SK-N-SH treated with all-trans-retinoic acid at 6 μM for 48 hours (cell line): ENCODE measurements at regions not wholly inside any gene's neighbourhood (a gene's known extent, or its start where the extent isn't known, plus 50 kb on each side); places are given as distances from the start of the nearest gene placed in this dataset.

Source experiments
- ATAC-seq: fragments of 200-7000 bp; cut with Tn5 transposase; 3 replicates; pipeline ENCODE4 v1.9.1; 2020; ENCODE audit warnings: mild to moderate bottlenecking, moderate library complexity
- ARNTL ChIP-seq: fragments of 450-650 bp; formaldehyde crosslinking; IDR thresholded peaks from 2 replicates; pipeline ENCODE4 v1.5.0; 2020; ENCODE audit warnings: low read depth, mild to moderate bottlenecking, moderate library complexity, borderline replicate concordance
- BACH2 ChIP-seq: fragments of 250-450 bp; sonication (Bioruptor Pico); IDR thresholded peaks from 2 replicates; pipeline ENCODE4 v1.9.0; 2021; ENCODE audit warnings: mild to moderate bottlenecking, borderline replicate concordance
- CSDC2 ChIP-seq: fragments of 250-450 bp; sonication (Bioruptor Pico); IDR thresholded peaks from 2 replicates; pipeline ENCODE4 v1.5.0; 2020; ENCODE audit warnings: mild to moderate bottlenecking, moderate library complexity
- ESRRG ChIP-seq: fragments of 250-450 bp; sonication (Bioruptor Pico); IDR thresholded peaks from 2 replicates; pipeline ENCODE4 v1.6.1; 2021; ENCODE audit warnings: mild to moderate bottlenecking
- GLIS3 ChIP-seq: fragments of 250-450 bp; sonication (Bioruptor Pico); IDR thresholded peaks from 2 replicates; pipeline ENCODE4 v1.5.0; 2020; ENCODE audit warnings: mild to moderate bottlenecking, moderate library complexity
- ISL1 ChIP-seq: fragments of 250-450 bp; sonication (Bioruptor Pico); IDR thresholded peaks from 2 replicates; pipeline ENCODE4 v2.1.2; 2022; ENCODE audit warnings: mild to moderate bottlenecking, moderate library complexity
- OSR1 ChIP-seq: fragments of 250-450 bp; sonication (Bioruptor Pico); IDR thresholded peaks from 2 replicates; pipeline ENCODE4 v1.8.0; 2022; ENCODE audit warnings: moderate library complexity, mild to moderate bottlenecking, inconsistent platforms
- PPARA ChIP-seq: fragments of 250-450 bp; sonication (Bioruptor Pico); IDR thresholded peaks from 2 replicates; pipeline ENCODE4 v1.5.0; 2020; ENCODE audit warnings: mild to moderate bottlenecking, borderline replicate concordance
- RARB ChIP-seq: fragments of 250-450 bp; sonication (Bioruptor Pico); IDR thresholded peaks from 2 replicates; pipeline ENCODE4 v1.8.0; 2021; ENCODE audit warnings: mild to moderate bottlenecking, moderate library complexity
- SNAI2 ChIP-seq: fragments of 250-450 bp; sonication (Bioruptor Pico); IDR thresholded peaks from 2 replicates; pipeline ENCODE4 v1.5.0; 2020; ENCODE audit warnings: mild to moderate bottlenecking, moderate library complexity
- TCF4 ChIP-seq: fragments of 250-450 bp; sonication (Bioruptor Pico); IDR thresholded peaks from 2 replicates; pipeline ENCODE4 v1.8.0; 2021; ENCODE audit warnings: mild to moderate bottlenecking, moderate library complexity, borderline replicate concordance
- TOX ChIP-seq: fragments of 250-450 bp; sonication (Bioruptor Pico); IDR thresholded peaks from 2 replicates; pipeline ENCODE4 v1.8.0; 2021; ENCODE audit warnings: mild to moderate bottlenecking, moderate library complexity, borderline replicate concordance
- ZC3H10 ChIP-seq: fragments of 250-450 bp; sonication (Bioruptor Pico); IDR thresholded peaks from 2 replicates; pipeline ENCODE4 v1.5.1; 2021; ENCODE audit warnings: mild to moderate bottlenecking, moderate library complexity
- ZFP3 ChIP-seq: fragments of 250-450 bp; sonication (Bioruptor Pico); IDR thresholded peaks from 2 replicates; pipeline ENCODE4 v1.5.0; 2020; ENCODE audit warnings: mild to moderate bottlenecking, moderate library complexity
- ZFP30 ChIP-seq: fragments of 450-650 bp; formaldehyde crosslinking; IDR thresholded peaks from 2 replicates; pipeline ENCODE4 v1.5.0; 2022; ENCODE audit warnings: mild to moderate bottlenecking, moderate library complexity
- ZNF565 ChIP-seq: fragments of 450-650 bp; formaldehyde crosslinking; conservative IDR thresholded peaks from 2 replicates; pipeline ENCODE4 v1.5.0; 2020; ENCODE audit warnings: low read depth, mild to moderate bottlenecking, moderate library complexity
- ZNF70 ChIP-seq: fragments of 450-650 bp; formaldehyde crosslinking; IDR thresholded peaks from 2 replicates; pipeline ENCODE4 v1.5.0; 2020; ENCODE audit warnings: mild to moderate bottlenecking, moderate library complexity
- ZNF8 ChIP-seq: fragments of 450-650 bp; formaldehyde crosslinking; IDR thresholded peaks from 2 replicates; pipeline ENCODE4 v1.5.0; 2020; ENCODE audit warnings: mild to moderate bottlenecking, moderate library complexity
- TF ChIP-seq, protein P1 (sequence below): fragments of 250-450 bp; sonication (Bioruptor Pico); IDR thresholded peaks from 2 replicates; pipeline ENCODE4 v1.8.0; 2020; ENCODE audit warnings: mild to moderate bottlenecking, moderate library complexity, borderline replicate concordance
- TF ChIP-seq, protein P2 (sequence below): fragments of 250-450 bp; sonication (Bioruptor Pico); IDR thresholded peaks from 2 replicates; pipeline ENCODE4 v1.5.0; 2020; ENCODE audit warnings: mild to moderate bottlenecking, moderate library complexity
- TF ChIP-seq, protein P3 (sequence below): fragments of 250-450 bp; sonication (Bioruptor Pico); IDR thresholded peaks from 2 replicates; pipeline ENCODE4 v1.5.1; 2021; ENCODE audit warnings: mild to moderate bottlenecking, moderate library complexity
- TF ChIP-seq, protein P4 (sequence below): fragments of 250-450 bp; sonication (Bioruptor Pico); IDR thresholded peaks from 2 replicates; pipeline ENCODE4 v1.5.1; 2020; ENCODE audit warnings: low read depth, mild to moderate bottlenecking, moderate library complexity

DNA sequence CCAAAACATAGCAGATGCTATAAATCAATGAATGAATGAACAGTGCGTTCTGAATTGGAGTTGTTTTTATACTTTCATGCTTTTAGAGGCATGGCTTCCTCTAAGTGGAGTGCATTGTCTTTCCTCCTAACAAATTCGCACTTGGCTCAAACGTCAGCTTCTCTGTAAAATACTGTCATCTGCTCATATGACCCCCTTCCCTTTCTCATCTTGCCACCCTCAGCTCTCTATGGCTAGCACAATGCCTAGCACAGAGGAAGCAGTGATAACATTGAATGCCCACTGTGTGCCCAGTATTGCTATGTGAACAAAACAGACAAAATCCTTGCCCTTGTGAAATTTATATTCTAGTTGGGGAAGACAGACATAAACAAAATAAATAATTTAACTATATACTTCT lies 258.8 kb downstream of the MREG start:
- ATAC-seq = no peak
- no peak for TF ChIP-seq ZFP3 (CRISPR knock-in tag)
- TF ChIP-seq ZFP30 (CRISPR knock-in tag) = no peak
- no peak for TF ChIP-seq ESRRG
- TF ChIP-seq ISL1 (CRISPR knock-in tag) = no peak
- TF ChIP-seq CSDC2 (CRISPR knock-in tag) = no peak
- no peak for TF ChIP-seq TOX (CRISPR knock-in tag)
- no peak for TF ChIP-seq ARNTL (CRISPR knock-in tag)
- TF ChIP-seq, protein P1, sequence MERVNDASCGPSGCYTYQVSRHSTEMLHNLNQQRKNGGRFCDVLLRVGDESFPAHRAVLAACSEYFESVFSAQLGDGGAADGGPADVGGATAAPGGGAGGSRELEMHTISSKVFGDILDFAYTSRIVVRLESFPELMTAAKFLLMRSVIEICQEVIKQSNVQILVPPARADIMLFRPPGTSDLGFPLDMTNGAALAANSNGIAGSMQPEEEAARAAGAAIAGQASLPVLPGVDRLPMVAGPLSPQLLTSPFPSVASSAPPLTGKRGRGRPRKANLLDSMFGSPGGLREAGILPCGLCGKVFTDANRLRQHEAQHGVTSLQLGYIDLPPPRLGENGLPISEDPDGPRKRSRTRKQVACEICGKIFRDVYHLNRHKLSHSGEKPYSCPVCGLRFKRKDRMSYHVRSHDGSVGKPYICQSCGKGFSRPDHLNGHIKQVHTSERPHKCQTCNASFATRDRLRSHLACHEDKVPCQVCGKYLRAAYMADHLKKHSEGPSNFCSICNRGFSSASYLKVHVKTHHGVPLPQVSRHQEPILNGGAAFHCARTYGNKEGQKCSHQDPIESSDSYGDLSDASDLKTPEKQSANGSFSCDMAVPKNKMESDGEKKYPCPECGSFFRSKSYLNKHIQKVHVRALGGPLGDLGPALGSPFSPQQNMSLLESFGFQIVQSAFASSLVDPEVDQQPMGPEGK (CRISPR knock-in tag) = no peak
- no peak for TF ChIP-seq RARB (CRISPR knock-in tag)
- no peak for TF ChIP-seq TCF4 (CRISPR knock-in tag)
- TF ChIP-seq ZNF565 = no peak
- TF ChIP-seq, protein P2, sequence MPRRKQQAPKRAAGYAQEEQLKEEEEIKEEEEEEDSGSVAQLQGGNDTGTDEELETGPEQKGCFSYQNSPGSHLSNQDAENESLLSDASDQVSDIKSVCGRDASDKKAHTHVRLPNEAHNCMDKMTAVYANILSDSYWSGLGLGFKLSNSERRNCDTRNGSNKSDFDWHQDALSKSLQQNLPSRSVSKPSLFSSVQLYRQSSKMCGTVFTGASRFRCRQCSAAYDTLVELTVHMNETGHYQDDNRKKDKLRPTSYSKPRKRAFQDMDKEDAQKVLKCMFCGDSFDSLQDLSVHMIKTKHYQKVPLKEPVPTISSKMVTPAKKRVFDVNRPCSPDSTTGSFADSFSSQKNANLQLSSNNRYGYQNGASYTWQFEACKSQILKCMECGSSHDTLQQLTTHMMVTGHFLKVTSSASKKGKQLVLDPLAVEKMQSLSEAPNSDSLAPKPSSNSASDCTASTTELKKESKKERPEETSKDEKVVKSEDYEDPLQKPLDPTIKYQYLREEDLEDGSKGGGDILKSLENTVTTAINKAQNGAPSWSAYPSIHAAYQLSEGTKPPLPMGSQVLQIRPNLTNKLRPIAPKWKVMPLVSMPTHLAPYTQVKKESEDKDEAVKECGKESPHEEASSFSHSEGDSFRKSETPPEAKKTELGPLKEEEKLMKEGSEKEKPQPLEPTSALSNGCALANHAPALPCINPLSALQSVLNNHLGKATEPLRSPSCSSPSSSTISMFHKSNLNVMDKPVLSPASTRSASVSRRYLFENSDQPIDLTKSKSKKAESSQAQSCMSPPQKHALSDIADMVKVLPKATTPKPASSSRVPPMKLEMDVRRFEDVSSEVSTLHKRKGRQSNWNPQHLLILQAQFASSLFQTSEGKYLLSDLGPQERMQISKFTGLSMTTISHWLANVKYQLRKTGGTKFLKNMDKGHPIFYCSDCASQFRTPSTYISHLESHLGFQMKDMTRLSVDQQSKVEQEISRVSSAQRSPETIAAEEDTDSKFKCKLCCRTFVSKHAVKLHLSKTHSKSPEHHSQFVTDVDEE = no peak
- TF ChIP-seq SNAI2 (CRISPR knock-in tag) = no peak
- TF ChIP-seq ZNF70 (CRISPR knock-in tag) = no peak
- TF ChIP-seq, protein P3, sequence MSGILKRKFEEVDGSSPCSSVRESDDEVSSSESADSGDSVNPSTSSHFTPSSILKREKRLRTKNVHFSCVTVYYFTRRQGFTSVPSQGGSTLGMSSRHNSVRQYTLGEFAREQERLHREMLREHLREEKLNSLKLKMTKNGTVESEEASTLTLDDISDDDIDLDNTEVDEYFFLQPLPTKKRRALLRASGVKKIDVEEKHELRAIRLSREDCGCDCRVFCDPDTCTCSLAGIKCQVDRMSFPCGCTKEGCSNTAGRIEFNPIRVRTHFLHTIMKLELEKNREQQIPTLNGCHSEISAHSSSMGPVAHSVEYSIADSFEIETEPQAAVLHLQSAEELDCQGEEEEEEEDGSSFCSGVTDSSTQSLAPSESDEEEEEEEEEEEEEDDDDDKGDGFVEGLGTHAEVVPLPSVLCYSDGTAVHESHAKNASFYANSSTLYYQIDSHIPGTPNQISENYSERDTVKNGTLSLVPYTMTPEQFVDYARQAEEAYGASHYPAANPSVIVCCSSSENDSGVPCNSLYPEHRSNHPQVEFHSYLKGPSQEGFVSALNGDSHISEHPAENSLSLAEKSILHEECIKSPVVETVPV (CRISPR knock-in tag) = no peak
- TF ChIP-seq, protein P4, sequence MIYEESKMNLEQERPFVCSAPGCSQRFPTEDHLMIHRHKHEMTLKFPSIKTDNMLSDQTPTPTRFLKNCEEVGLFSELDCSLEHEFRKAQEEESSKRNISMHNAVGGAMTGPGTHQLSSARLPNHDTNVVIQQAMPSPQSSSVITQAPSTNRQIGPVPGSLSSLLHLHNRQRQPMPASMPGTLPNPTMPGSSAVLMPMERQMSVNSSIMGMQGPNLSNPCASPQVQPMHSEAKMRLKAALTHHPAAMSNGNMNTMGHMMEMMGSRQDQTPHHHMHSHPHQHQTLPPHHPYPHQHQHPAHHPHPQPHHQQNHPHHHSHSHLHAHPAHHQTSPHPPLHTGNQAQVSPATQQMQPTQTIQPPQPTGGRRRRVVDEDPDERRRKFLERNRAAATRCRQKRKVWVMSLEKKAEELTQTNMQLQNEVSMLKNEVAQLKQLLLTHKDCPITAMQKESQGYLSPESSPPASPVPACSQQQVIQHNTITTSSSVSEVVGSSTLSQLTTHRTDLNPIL = no peak
- no peak for TF ChIP-seq ZC3H10
- no peak for TF ChIP-seq BACH2 (CRISPR knock-in tag)
- TF ChIP-seq PPARA (CRISPR knock-in tag) = no peak
- TF ChIP-seq, all 23 proteins: peak for 0

DNA sequence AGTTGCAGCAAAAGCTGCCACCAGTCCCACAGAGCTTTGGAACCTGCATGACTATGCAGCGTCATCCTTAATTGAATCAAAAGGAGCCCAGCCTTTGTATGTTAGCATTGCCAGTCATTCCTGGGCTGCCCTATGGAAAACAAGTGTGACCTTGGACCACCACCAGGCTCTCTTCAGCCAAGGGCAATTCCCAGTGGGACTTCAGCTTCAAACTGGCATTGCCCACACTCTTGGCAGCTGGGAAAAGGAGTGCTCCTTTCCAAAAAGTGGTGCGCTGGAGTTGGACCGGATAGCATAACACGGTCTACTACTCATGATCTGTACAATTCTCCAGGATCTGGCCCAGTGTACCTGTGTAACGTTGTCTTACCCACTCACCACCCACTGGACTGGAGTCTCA lies 259.5 kb downstream of the MREG start:
- ATAC-seq = no peak
- TF ChIP-seq TCF4 (CRISPR knock-in tag) = no peak
- TF ChIP-seq OSR1 (CRISPR knock-in tag) = no peak
- TF ChIP-seq ZFP30 (CRISPR knock-in tag) = no peak
- no peak for TF ChIP-seq ISL1 (CRISPR knock-in tag)
- TF ChIP-seq, protein P1 (CRISPR knock-in tag) = no peak
- TF ChIP-seq RARB (CRISPR knock-in tag) = no peak
- no peak for TF ChIP-seq SNAI2 (CRISPR knock-in tag)
- TF ChIP-seq, protein P2 = no peak
- TF ChIP-seq ZNF565 = no peak
- TF ChIP-seq, protein P3 (CRISPR knock-in tag) = no peak
- no peak for TF ChIP-seq ARNTL (CRISPR knock-in tag)
- TF ChIP-seq ESRRG = no peak
- TF ChIP-seq ZNF8 (CRISPR knock-in tag) = no peak
- TF ChIP-seq TOX (CRISPR knock-in tag) = no peak
- no peak for TF ChIP-seq GLIS3 (CRISPR knock-in tag)
- no peak for TF ChIP-seq ZC3H10
- TF ChIP-seq, all 23 proteins: peak for 0
